MG63 (cell line): ENCODE measurements at regions not wholly inside any gene's neighbourhood (a gene's known extent, or its start where the extent isn't known, plus 50 kb on each side); places are given as distances from the start of the nearest gene placed in this dataset.

Source experiments
- DNase-seq: peaks from one replicate; pipeline ENCODE4 v3.0.0-alpha.2; 2020
- H3K27me3 ChIP-seq: fragments of 250-450 bp; sonication (Bioruptor Pico); 2 replicates; pipeline ENCODE4 v1.5.1; 2020; ENCODE audit warnings: mild to moderate bottlenecking, moderate library complexity
- H3K36me3 ChIP-seq: fragments of 250-450 bp; sonication (Bioruptor Pico); 2 replicates; pipeline ENCODE4 v1.5.1; 2020; ENCODE audit warnings: mild to moderate bottlenecking, moderate library complexity
- H3K4me3 ChIP-seq: fragments of 250-450 bp; sonication (Bioruptor Pico); 2 replicates; pipeline ENCODE4 v1.5.1; 2020; ENCODE audit warnings: mild to moderate bottlenecking, moderate library complexity
- H3K9me3 ChIP-seq: fragments of 250-450 bp; sonication (Bioruptor Pico); 2 replicates; pipeline ENCODE4 v1.5.1; 2020; ENCODE audit warnings: mild to moderate bottlenecking, moderate library complexity

DNA sequence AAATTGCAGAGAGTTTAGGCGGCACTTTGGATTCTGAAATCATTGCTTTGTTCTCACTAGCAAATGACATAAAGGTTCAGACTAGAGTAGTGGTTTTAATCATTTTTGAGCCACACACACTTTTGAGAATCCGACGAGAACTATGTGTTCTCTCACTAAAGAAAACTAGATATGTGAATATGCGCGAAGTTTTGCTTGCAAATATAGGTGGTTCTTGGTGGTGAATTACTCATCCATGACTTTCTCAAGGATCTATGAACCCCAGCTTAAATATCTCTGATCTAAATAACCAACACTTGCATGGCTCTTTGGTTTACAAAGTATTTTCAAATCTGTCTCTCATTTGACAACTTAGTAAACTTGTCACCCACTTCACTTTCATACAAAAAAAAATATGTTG is 54.8 kb downstream of the NOG start:
- Histone ChIP-seq H3K4me3 (no peak overlapping the region), H3K27me3 (no peaks in the 10 kb centered on the region), H3K36me3 (no peaks in the 10 kb centered on the region), H3K9me3 (no peaks in the 10 kb centered on the region)
- DNase-seq: no peak

DNA sequence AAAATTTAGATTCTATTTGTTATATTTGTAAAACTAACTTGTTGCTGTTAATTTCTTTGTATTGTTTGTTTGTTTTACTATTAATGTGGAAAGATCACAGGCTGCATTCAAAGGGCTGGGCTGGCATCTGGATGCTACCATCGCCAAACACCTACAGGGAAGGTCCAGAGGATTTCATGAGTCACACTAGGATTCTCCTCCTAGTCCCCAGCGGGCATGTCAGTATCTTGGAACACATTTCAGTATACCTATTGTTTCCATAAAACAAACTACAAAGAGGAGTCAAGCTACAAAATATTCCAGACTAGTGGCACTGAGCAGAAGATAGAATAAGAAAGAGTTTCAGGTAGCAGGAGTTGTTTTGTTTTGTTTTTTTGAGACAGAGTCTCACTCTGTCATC is 55.3 kb downstream of the NOG start:
- Histone ChIP-seq H3K4me3 (no peak overlapping the region), H3K9me3 (no peaks in the 10 kb centered on the region), H3K27me3 (no peaks in the 10 kb centered on the region), H3K36me3 (no peaks in the 10 kb centered on the region)
- DNase-seq: no peak

DNA sequence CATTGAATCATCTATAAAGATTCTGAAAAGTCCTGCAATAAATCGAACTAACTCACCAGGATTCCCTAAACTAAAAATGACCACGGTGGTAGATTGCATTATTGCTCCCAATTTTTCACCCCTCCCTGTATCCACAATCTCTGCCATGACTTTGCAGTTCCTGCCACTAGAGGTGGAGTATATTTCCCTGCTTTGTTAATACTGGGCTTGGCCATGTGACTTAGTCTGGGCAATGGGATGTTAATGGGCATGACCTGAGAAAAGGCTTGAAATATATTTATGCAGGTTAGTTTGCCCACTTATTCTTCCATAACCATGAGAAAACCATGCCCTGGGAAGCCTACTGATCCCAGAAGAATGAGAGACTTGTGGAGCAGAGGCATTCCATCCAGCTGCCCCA is 59.1 kb downstream of the NOG start:
- Histone ChIP-seq H3K36me3 (no peaks in the 10 kb centered on the region), H3K4me3 (no peak overlapping the region), H3K27me3 (no peaks in the 10 kb centered on the region), H3K9me3 (no peaks in the 10 kb centered on the region)
- DNase-seq: no peak

DNA sequence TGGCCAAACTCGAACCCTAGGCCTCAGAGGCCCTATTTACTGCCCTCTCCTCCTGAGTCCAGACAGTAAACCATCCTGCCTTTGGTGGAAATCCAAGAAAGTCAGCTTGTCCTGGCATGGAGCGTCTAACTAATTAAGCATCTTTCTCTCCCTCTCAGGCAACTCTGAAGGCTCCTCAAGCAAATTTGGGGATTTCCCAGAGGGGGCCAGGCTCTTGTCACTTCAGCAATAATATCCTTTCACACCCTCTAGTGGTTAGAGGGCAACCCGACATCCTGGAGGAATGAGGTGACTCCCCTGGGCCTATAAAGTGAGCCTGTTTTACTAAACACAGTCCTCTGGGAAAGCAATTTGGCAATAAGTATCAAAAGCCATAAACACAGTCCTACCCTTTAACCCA is 60.4 kb downstream of the NOG start:
- DNase-seq: peak; percentile 60
- no peak overlapping the region for H3K4me3 ChIP-seq
- no peaks in the 10 kb centered on the region for H3K9me3 ChIP-seq
- H3K27me3 ChIP-seq: no peaks in the 10 kb centered on the region
- no peaks in the 10 kb centered on the region for H3K36me3 ChIP-seq

DNA sequence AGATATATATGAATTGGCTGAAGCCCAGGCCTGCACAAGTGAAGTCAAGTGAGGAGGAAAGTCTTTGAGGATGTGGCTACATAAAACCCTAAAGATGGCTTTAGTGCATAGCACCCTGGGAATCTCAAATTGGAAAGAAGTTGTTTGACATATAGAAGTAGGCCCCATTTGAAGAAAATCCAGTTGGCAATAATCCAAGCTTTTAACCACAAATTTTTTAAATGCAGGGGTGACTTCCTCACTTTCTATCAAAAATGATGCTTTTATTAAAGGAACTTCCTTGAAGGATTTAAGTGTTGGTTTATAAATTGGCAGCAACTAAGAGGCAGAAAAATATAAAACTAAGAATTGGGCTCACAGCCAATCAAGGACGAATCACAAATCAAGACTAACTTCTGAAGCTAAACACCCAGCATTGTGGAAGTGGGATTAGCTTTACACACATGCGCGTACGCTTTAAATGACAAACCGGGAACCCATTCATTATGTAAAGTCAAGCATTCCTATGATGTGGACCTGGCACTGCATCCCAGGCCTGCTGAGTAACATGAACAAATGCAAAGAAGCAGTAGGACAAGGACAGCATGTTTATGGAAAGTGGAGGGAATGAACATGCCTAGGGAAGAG is 63.3 kb downstream of the NOG start:
- DNase-seq: peak; percentile 26
- H3K27me3 ChIP-seq: no peaks in the 10 kb centered on the region
- no peak overlapping the region for H3K4me3 ChIP-seq
- no peaks in the 10 kb centered on the region for H3K9me3 ChIP-seq
- no peaks in the 10 kb centered on the region for H3K36me3 ChIP-seq

DNA sequence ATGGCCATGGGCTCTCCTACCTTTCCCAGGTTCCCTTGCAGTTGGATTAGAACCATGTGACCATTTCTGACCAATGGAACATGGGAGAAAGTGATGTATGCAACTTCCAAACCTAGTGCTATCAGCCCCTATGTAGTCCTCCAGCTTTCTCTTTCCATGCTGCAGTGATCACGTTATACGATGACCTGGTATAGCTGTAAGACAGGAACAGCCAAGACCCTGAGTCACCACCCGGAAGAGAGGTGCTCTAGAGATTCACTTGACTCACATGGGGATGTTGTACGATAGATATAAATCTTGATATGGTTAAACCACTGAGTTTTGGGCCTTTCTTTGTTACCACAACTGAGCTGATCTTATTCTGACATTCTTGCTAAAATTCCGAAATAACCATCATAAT is 65.1 kb downstream of the NOG start:
- Histone ChIP-seq H3K4me3 (no peak overlapping the region), H3K9me3 (no peaks in the 10 kb centered on the region), H3K27me3 (no peaks in the 10 kb centered on the region), H3K36me3 (no peaks in the 10 kb centered on the region)
- DNase-seq: no peak

DNA sequence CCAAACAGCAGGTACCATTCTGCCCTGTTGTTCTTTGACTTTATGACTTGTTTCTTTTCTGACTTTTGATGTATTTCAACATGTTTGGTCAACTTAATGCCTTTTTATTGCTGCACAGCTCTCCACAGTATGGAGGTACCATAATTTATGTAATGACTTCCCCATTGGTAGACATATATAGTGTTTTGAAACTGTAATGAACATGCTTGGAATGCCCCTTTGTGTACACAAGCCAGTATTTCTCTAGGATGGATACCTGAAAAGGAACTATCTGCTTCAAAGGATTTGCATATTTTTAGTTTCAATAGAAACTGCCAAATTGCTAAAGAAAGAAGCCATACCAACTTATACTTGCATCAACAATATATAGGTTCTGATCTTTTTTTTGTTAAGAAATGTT is 66.1 kb downstream of the NOG start:
- H3K27me3 ChIP-seq: no peaks in the 10 kb centered on the region
- no peaks in the 10 kb centered on the region for H3K36me3 ChIP-seq
- H3K9me3 ChIP-seq: no peaks in the 10 kb centered on the region
- DNase-seq: no peak
- no peak overlapping the region for H3K4me3 ChIP-seq

DNA sequence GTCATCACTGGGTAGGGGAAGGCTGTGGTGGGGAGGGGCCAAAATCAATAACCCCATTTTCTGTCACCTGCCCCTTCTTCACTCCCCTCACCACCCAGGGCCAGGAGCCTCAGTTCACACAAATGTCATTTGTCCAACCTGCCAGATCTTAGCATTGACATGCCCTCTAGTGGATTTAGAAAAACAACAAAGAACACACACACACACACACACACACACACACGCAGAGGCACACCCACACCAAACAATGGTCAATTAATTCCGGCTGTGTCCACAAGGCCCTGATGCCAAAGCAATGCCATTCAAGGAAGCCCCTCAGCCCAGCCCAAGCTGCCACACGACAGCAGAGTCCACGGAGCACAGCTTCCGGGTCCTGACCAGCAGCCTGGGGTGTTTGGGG is 68.4 kb downstream of the NOG start:
- H3K4me3 ChIP-seq: no peak overlapping the region
- H3K9me3 ChIP-seq: no peaks in the 10 kb centered on the region
- no peaks in the 10 kb centered on the region for H3K27me3 ChIP-seq
- no peaks in the 10 kb centered on the region for H3K36me3 ChIP-seq
- no peak for DNase-seq

DNA sequence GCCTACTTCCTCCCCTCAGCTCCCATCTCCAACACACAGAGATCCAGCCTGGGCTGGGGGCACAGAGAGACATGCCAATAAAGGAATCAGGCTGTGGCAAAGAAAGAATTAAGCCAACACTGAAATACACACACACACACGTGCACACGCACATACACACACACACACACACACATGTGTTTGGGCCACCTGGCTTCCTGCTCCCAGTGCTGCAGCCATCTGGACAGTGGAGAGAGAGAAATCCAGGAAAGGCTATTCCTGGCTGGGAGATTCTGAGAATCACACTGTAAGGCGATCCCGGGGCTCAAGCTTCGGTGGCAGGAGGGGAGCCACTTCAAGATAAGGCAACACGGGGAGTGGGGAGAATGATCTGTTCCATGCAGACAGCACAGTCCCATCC is 72.4 kb downstream of the NOG start:
- Histone ChIP-seq H3K9me3 (no peaks in the 10 kb centered on the region), H3K36me3 (no peaks in the 10 kb centered on the region), H3K4me3 (no peak overlapping the region), H3K27me3 (no peaks in the 10 kb centered on the region)
- DNase-seq: no peak

DNA sequence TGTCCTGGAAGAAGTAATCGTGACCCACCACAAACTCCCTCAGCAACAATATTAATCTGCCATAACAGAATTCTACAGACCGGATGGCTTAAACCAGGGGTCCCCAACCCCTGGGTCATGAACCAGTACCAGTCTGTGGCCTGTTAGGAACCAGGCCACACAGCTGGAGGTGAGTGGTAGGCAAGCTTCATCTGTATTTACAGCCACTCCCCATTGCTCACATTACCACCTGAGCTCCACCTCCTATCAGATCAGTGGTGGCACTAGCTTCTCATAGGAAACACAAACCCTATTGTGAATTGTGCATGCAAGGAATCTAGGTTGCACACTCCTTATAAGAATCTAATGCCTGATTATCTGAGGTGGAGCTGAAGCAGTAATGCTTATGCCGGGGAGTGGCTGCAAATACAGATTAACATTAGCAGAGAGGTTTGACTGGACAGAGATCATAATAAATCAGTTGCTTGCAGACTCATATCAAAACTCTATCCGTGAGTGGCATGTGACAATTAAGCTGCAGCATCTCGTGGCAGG is 74.5 kb downstream of the NOG start:
- no peak overlapping the region for H3K4me3 ChIP-seq
- DNase-seq: no peak
- no peaks in the 10 kb centered on the region for H3K27me3 ChIP-seq
- no peaks in the 10 kb centered on the region for H3K36me3 ChIP-seq
- no peaks in the 10 kb centered on the region for H3K9me3 ChIP-seq

DNA sequence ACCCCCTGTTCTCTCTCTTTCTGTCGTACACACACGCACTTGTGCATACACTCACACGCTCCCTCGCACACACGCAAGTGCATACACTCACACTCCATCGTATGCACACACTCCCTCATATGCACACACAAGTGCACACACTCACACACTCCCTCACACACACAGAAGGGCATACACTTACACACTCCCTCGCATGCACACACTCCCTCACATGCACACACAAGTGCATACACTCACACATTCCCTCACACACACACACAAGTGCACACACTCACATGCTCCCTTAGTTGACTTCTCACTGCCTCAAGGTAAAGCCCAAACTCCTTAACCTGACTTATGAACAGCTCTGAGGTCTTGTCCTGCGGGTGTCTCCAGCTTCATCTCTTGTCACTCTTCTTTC is 78.7 kb downstream of the NOG start:
- no peaks in the 10 kb centered on the region for H3K27me3 ChIP-seq
- no peaks in the 10 kb centered on the region for H3K9me3 ChIP-seq
- no peak for DNase-seq
- no peak overlapping the region for H3K4me3 ChIP-seq
- H3K36me3 ChIP-seq: no peaks in the 10 kb centered on the region

DNA sequence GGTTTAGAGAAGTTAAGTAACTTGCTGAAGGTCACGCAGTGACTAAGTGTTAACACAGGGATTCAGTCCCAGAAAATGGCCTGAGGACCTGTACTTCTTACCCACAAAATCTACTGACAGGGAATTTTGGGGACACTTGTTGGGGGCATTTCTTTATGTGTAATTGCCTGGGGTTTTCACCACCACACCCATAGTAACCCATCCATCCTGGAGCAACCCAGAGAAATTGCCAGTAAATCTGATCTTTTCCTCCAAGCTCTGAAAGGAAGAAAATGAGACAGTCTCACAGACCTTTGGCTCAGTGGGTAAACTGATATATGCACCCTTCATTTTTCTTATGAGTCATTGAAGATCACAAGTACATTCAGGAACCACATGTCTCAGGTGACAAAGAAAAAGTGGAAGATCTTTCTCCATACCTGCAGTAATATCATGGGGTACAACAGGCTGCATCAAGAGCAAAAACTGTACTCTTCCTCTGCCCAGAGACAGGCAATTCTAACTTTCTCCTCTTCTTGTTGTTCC is 81.0 kb downstream of the NOG start:
- no peaks in the 10 kb centered on the region for H3K27me3 ChIP-seq
- DNase-seq: no peak
- no peak overlapping the region for H3K4me3 ChIP-seq
- no peaks in the 10 kb centered on the region for H3K36me3 ChIP-seq
- no peaks in the 10 kb centered on the region for H3K9me3 ChIP-seq

DNA sequence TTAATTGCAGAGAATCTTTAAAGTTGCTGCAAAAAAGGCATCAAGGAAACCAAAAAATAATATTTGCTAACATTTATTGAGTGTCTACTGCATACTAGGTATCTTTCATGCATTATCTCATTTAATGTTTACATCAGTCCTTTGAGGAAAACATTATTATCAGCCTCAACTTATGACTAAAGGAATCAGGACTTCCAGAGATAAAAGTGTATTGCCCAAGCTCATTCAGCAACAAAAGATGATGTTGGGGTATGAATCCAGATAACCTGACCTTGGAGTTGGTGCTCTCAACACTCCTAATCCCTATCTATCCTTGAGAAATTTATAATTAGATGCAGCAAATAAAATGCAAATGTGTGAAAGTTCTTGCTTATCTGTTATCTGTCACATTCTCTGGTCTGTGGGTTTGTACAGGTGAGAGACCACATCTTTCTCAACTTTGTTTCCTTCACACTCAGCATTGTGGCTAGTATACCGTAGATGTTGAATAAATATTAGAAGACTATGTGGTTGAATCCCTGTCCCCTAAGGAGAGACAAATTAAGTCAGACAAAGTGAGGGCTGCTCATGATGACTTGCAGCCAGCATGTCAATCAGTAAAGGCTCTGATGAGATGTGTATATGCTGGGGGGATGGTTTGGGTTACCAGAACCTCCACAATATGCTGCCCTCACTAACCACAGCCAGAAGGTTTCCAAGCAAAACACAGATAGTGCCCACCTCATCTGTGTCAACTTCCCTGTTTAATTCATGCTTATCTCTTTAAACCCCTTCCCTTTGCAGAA is 82.6 kb downstream of the NOG start:
- no peak for DNase-seq
- Histone ChIP-seq H3K36me3 (no peaks in the 10 kb centered on the region), H3K27me3 (no peaks in the 10 kb centered on the region), H3K9me3 (no peaks in the 10 kb centered on the region), H3K4me3 (no peak overlapping the region)

DNA sequence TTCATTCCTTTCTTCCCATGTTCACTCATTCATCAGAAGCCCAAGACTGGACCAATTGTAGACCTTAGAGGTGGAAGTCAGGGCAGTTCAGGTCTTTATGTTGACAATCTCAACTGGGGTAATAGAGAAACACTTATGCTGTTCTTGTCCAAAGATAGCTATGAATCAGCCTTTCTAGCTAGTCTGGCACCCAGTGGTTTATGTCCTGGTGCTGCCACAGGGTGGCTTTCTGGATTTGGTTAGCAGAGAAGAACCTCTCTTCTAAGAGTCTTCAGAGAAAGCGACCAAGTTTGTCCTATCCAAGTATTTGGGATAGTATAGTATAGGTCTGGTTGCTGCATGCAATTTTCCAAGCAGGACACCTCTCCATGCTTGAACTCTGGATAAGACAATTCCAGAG is 83.3 kb downstream of the NOG start:
- no peak overlapping the region for H3K4me3 ChIP-seq
- DNase-seq: peak; percentile 43
- no peaks in the 10 kb centered on the region for H3K9me3 ChIP-seq
- H3K27me3 ChIP-seq: no peaks in the 10 kb centered on the region
- H3K36me3 ChIP-seq: no peaks in the 10 kb centered on the region

DNA sequence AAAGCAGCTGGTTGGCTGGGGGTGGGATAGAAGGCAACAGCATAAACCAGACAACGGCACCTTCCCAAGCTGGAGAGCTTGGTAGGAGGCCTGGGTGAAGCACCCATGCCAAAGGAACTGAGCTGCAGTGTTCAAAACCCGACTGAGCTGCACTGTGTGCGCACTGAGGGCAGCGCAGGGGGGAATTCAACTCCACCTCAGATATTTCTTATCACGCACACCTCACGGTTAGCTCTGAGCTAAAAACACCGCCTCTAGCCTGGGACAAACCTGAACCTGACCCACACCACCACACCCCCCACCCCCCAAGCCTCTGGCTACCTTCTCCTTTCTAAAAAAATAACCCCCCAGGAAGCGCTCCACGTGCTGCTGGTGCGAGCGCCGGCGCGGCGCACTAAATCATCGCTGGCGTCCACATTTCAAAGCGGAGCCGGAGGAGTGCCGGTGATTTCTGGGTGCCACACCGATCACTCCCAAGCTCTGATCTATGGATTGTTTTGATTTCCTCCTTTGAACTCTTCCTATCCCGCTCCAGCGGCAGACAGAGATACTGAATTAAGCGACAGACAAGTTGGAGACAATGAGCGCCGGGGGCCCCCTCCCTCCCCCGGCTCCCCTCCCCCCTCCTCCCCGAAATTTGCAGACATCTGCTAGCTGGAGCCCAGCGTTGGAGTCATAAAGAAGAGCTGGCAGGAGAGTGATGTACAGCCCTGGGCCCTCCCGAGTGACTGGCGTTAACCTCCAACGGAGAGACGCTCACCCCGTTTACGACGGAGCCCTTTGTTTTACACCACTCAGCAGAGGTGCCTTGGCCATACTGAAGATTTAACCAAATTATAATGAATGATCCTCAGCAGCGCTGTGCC is 85.0 kb downstream of the NOG start:
- Histone ChIP-seq H3K4me3 (no peak overlapping the region), H3K27me3 (no peaks in the 10 kb centered on the region), H3K36me3 (no peaks in the 10 kb centered on the region), H3K9me3 (no peaks in the 10 kb centered on the region)
- DNase-seq: peak; percentile 15

DNA sequence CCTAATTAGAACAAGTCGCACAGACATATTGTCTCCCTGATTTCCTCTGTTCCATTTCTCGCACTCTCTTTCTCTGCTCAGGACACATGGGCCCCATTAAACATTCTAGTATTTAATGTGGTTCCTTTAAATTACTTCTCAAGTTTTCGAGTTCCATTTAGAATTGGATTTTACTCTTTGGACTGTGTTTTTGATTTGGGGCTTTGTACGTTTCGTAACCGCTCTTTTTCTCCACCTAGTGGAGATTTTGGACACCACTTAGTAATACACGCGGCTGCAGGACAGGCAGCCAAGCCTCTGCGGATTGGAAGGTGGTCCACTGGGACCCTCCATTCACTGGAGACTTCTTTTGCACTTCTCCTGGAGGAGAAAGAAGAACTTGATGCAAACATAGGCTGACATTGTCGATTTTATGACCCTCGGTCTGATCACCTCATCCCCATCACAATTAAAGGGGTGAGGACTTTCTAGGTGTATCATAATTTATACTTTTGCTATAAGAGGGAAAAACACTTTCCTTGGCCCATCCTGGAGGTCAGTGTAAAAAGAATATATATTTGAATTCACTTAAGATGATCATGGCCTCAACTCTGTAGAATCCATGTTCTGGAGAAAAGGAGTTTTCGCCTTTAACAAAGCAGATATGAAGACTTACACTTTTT is 85.7 kb downstream of the NOG start:
- H3K4me3 ChIP-seq: no peak overlapping the region
- no peak for DNase-seq
- no peaks in the 10 kb centered on the region for H3K9me3 ChIP-seq
- no peaks in the 10 kb centered on the region for H3K36me3 ChIP-seq
- no peaks in the 10 kb centered on the region for H3K27me3 ChIP-seq
